Left ventricle myocardium inferior (tissue), 1 donor: ENCODE measurements at regions not wholly inside any gene's neighbourhood (a gene's known extent, or its start where the extent isn't known, plus 50 kb on each side); places are given as distances from the start of the nearest gene placed in this dataset.

Source experiments
- DNase-seq: peaks from one replicate; pipeline ENCODE4 v3.0.0-alpha.2; 2020
- H3K27ac ChIP-seq: fragments of 200-600 bp; replicated peaks from 2 replicates; pipeline ENCODE4 v1.8.0; 2021
- H3K27me3 ChIP-seq: fragments of 200-600 bp; 2 replicates; pipeline ENCODE4 v1.8.0; 2021; ENCODE audit warnings: low read depth
- H3K36me3 ChIP-seq: fragments of 200-600 bp; 2 replicates; pipeline ENCODE4 v1.8.0; 2021
- H3K4me1 ChIP-seq: fragments of 200-600 bp; 2 replicates; pipeline ENCODE4 v1.8.0; 2021
- H3K4me3 ChIP-seq: fragments of 200-600 bp; 2 replicates; pipeline ENCODE4 v1.8.0; 2021; ENCODE audit warnings: mild to moderate bottlenecking, moderate library complexity
- H3K9me3 ChIP-seq: fragments of 200-600 bp; replicated peaks from 2 replicates; pipeline ENCODE4 v1.8.0; 2021
- CTCF ChIP-seq: fragments of 200-600 bp; IDR thresholded peaks from 2 replicates; pipeline ENCODE4 v1.8.0; 2021; ENCODE audit warnings: antibody characterized with exemption, mild to moderate bottlenecking, borderline replicate concordance
- intact Hi-C: fragments of 100-400 bp; cut with micrococcal nuclease; formaldehyde crosslinking; loops from one replicate; pipeline ENCODE4 v1.11.0; 2022
- donor health status: DM: no; HTN: yes; CAD: no; lungs with severe emphysema.

- TF ChIP-seq CTCF: no peak
- intact Hi-C loops: no loop called here
- Histone ChIP-seq H3K4me1 (no peaks in the 10 kb centered on the region), H3K36me3 (no peaks in the 10 kb centered on the region), H3K9me3 (peaks cover 9% of the 10 kb centered on the region), H3K27me3 (no peaks in the 10 kb centered on the region), H3K27ac (no peak overlapping the region), H3K4me3 (no peak overlapping the region)
- no peak for DNase-seq
These were observed 270.6 kb downstream of the FAM170A start for GRCh38 chr5:119899981-119900380.

GRCh38 chr5:119902593-119902992 is 273.2 kb downstream of the FAM170A start:
- Histone ChIP-seq H3K27ac (no peak overlapping the region), H3K9me3 (peaks cover 30% of the 10 kb centered on the region), H3K27me3 (no peaks in the 10 kb centered on the region), H3K4me1 (no peaks in the 10 kb centered on the region), H3K4me3 (no peak overlapping the region), H3K36me3 (no peaks in the 10 kb centered on the region)
- intact Hi-C loops: no loop called here
- DNase-seq: no peak
- TF ChIP-seq CTCF: no peak

GRCh38 chr5:119913425-119913824 is 284.1 kb downstream of the FAM170A start:
- Histone ChIP-seq H3K27ac (no peak overlapping the region), H3K4me1 (no peaks in the 10 kb centered on the region), H3K4me3 (no peak overlapping the region), H3K27me3 (no peaks in the 10 kb centered on the region), H3K9me3 (peaks cover 38% of the 10 kb centered on the region), H3K36me3 (no peaks in the 10 kb centered on the region)
- DNase-seq: no peak
- intact Hi-C loops: no loop called here
- TF ChIP-seq CTCF: no peak

GRCh38 chr5:119919279-119919678 is 289.9 kb downstream of the FAM170A start:
- Histone ChIP-seq H3K36me3 (no peaks in the 10 kb centered on the region), H3K4me3 (no peak overlapping the region), H3K27ac (no peak overlapping the region), H3K9me3 (no peaks in the 10 kb centered on the region), H3K4me1 (no peaks in the 10 kb centered on the region), H3K27me3 (no peaks in the 10 kb centered on the region)
- DNase-seq: no peak
- intact Hi-C loops: no loop called here
- TF ChIP-seq CTCF: no peak

- TF ChIP-seq CTCF: no peak
- Histone ChIP-seq H3K4me3 (no peak overlapping the region), H3K36me3 (no peaks in the 10 kb centered on the region), H3K27ac (no peak overlapping the region), H3K9me3 (peaks cover 4% of the 10 kb centered on the region), H3K27me3 (no peaks in the 10 kb centered on the region), H3K4me1 (no peaks in the 10 kb centered on the region)
- no peak for DNase-seq
- intact Hi-C loops: no loop called here
These were observed 296.9 kb downstream of the FAM170A start for GRCh38 chr5:119926301-119926700.

- Histone ChIP-seq H3K27me3 (no peaks in the 10 kb centered on the region), H3K4me3 (no peak overlapping the region), H3K27ac (no peak overlapping the region), H3K9me3 (peaks cover 4% of the 10 kb centered on the region), H3K36me3 (no peaks in the 10 kb centered on the region), H3K4me1 (no peaks in the 10 kb centered on the region)
- DNase-seq: no peak
- no peak for TF ChIP-seq CTCF
- intact Hi-C loops: no loop called here
These were observed 299.6 kb downstream of the FAM170A start for GRCh38 chr5:119928974-119929373.
